HS-27A (cell line): ENCODE measurements at regions not wholly inside any gene's neighbourhood (a gene's known extent, or its start where the extent isn't known, plus 50 kb on each side); places are given as distances from the start of the nearest gene placed in this dataset.

Experiments used
- DNase-seq: peaks from one replicate; pipeline ENCODE4 v3.0.0-alpha.2; 2012; ENCODE audit warnings: low read depth, missing footprints

GRCh38 chrX:44470816-44471215 lies 71.8 kb downstream of the FUNDC1 start:
- no peak for DNase-seq

- peak; percentile 22 for DNase-seq
Measured at GRCh38 chrX:44462850-44463249, 79.8 kb downstream of the FUNDC1 start.

- DNase-seq: no peak
Measured at GRCh38 chrX:44459501-44459900, 83.2 kb downstream of the FUNDC1 start.

GRCh38 chrX:44456685-44457084 lies 86.0 kb downstream of the FUNDC1 start:
- no peak for DNase-seq

- no peak for DNase-seq
Measured at GRCh38 chrX:44451056-44451455, 91.6 kb downstream of the FUNDC1 start.

GRCh38 chrX:44447214-44447613 lies 95.4 kb downstream of the FUNDC1 start:
- no peak for DNase-seq

GRCh38 chrX:44440006-44440405 lies 96.5 kb upstream of the EFHC2 start:
- DNase-seq: no peak

GRCh38 chrX:44439242-44439794 lies 95.8 kb upstream of the EFHC2 start:
- DNase-seq: no peak

- DNase-seq: no peak
Measured at GRCh38 chrX:44435047-44435446, 91.6 kb upstream of the EFHC2 start.

GRCh38 chrX:44433556-44433955 lies 90.1 kb upstream of the EFHC2 start:
- DNase-seq: no peak

GRCh38 chrX:44432641-44433040 lies 89.2 kb upstream of the EFHC2 start:
- peak; percentile 17 for DNase-seq

GRCh38 chrX:44431194-44431593 lies 87.7 kb upstream of the EFHC2 start:
- DNase-seq: peak; percentile 1

GRCh38 chrX:44428989-44429627 lies 85.6 kb upstream of the EFHC2 start:
- DNase-seq: no peak

GRCh38 chrX:44422631-44423030 lies 79.2 kb upstream of the EFHC2 start:
- no peak for DNase-seq

- no peak for DNase-seq
Measured at GRCh38 chrX:44415639-44416386, 72.3 kb upstream of the EFHC2 start.

- no peak for DNase-seq
Measured at GRCh38 chrX:44401151-44401550, 57.7 kb upstream of the EFHC2 start.

GRCh38 chrX:44400588-44400987 lies 57.1 kb upstream of the EFHC2 start:
- peak; percentile 34 for DNase-seq

- no peak for DNase-seq
Measured at GRCh38 chrX:44400161-44400560, 56.7 kb upstream of the EFHC2 start.
